IPS-NIHi7 (cell line): ENCODE measurements at regions not wholly inside any gene's neighbourhood (a gene's known extent, or its start where the extent isn't known, plus 50 kb on each side); places are given as distances from the start of the nearest gene placed in this dataset.

ENCODE experiments used
- DNase-seq: peaks from one replicate; pipeline ENCODE4 v3.0.0; 2012; ENCODE audit warnings: mixed read lengths; ENCODE audit errors: extremely low spot score

DNA sequence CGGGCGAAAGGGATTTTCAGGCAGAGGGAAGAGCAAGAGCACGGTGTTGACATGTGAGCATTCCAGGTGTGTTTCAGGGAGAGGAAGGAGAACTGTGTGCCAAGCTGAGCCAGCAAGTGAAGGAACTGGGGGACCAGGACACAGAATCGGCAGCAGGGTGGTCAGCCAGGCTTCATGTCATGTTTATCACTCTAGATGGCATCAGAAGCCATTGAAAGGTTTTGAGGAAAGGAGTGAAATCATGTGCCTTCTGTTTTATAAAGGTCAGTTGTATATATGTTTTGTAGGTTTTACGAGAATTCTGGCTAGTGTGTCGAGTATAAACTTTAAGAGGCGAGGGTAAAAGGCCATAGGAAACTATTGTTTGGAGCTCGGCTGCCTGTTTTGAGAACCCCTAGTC is 682.3 kb downstream of the TRIML1 start:
- DNase-seq: peak; percentile 14

DNA sequence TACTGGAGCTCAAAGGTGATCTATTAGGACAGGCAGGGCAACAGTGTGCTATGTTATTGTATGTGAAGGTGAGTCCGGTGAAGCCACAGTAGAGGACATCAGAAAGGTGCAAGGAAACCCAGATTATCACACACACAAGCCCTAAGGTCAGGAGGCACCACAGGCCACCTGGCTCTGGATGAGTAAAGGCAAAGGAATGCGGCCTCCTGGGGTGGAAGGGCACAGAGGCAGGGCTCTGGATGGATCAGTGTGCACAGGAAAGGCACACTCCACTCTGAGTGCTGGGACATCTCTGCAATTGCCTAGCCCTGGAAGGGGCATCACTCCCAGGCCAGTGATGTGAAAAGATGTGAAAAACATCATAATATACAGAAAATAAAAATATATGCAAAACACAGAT is 683.5 kb downstream of the TRIML1 start:
- DNase-seq: peak; percentile 72

DNA sequence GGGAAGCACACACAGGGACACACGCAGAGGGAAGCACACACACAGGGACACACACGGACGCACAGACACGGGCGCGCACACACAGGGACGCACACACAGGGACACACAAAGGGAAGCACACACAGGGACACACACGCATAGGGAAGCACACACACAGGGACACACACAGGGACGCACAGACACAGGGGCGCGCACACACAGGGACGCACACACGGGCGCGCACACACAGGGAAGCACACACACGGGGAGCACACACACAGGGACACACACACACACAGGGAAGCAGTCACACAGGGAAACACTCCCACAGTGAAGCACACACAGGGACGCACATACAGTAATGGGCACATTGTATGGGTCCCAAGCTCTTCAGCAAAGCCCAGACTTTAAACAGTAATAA is 685.3 kb downstream of the TRIML1 start:
- no peak for DNase-seq

DNA sequence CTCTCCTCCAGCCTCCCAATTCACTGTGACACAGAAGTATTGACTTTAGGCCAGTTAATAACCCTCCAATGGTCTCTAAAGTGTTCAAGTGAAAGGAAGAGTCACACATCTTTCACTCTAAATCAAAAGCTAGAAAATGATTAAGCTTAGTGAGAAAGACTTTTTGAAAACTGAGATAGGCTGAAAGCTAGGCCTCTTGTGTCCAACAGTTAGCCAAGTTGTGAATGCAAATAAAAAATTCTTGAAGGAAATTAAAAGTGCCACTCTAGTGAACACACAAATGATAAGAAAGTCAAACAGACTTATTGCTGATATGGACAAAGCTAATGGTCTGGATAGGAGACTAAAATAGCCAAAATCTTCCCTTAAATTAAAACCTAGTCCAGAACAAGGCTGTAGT is 687.2 kb downstream of the TRIML1 start:
- no peak for DNase-seq

DNA sequence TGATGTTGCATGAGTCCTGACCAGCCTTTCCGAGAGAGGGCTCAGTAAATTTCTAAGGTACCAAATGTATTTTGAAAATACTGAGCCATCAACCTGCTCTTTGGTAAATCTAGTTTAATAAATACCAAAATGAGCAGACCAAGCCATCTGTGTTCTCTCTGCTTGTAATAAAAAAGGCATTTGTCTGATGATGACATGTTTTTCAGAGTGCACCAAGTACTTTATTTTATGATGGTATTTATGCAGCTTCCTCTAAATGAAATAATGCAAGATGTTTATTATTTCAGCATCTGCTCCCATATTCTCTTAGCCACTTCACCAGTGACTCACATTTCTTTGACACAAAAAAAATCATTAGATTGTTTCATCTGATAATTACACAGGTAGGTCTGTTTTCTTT is 700.5 kb downstream of the TRIML1 start:
- DNase-seq: no peak

DNA sequence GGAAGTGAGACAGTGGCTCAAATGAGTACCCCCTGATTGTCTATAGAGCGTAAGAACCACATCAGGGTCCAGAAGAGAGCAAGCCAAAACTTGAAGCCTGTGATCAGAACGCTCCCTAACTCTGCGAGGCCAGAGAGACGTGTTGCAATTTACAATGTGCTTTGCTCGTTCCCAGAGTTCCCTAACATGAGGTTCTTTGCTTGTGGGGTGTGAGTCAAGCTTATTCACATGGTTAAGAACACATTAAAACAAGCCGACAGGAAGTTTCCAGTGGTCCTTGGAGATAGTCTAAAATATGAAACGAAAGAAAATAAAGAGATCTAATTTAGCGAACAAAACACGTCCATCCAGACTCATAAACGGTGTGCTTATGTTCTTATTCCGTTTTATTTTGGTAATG is 702.3 kb downstream of the TRIML1 start:
- no peak for DNase-seq

DNA sequence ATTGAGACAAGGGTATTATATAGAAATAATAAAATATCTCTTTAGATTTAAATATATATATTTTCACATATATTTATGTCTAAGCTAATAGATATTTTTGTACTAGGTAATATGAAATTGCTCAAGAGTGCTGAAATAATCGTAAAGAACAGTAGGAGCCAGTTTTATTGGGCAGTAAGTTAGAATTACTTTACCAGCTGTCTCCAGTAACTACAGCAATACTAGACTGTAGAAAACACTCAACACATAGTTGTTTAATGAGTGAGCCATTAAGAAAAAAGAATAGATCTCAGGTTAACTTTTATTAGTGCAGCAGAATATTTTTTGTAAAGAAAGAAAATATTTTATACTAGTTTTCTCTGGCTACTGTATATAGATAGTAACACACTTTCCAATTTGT is 715.2 kb downstream of the TRIML1 start:
- no peak for DNase-seq

DNA sequence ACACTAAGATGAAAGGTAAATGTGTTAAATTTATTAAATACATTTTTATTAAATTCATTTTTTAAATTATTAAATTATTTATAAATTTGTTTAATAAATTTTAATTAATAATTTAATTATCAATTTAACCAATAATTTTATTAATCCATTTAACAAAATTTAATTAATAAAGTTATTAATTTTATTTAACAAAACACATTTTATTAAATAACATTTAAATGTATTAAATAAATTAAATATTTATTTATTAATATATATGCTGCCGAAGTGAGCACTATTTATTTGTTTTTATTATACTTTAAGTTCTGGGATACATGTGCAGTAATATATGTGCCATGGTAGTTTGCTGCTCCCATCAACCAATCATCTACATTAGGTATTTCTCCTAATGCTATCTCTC is 719.5 kb downstream of the TRIML1 start:
- DNase-seq: no peak

DNA sequence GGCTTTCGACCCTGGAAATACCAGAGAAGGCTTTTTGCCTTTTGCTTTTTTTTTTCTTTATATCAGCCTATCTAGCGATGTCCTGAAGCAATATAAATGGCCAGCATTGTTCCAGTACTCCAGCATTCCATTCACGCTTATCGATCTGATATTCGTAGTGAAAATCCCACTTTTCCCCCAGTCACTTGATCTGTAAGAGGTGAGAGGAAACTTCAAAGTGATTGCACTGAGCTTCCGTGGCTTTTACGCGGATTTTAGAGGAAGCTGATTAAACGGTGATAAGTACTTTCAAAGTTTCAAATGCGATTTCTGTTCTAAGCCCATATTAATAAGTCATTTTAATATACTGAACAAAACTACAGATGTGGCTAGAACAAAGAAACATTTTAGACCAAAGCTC is 725.5 kb downstream of the TRIML1 start:
- DNase-seq: no peak

DNA sequence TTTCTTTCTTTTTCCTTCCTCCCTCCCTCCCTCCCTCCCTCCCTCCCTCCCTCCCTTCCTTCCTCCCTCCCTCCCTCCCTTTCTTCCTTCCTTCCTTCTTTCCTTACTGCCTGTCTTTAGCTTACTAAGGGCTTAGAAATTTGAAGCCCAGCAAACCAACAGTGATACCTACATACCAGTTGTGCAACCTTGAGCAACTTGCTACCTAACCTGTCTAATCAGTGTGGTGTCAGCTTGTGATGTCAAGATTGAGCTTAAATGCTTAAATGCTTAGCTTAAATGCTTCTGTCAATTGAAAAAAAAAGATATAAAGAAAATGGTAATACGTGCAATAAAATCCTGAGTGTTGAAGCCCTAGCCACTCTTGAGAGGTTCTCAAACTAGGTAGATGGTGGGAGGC is 728.6 kb downstream of the TRIML1 start:
- DNase-seq: no peak

DNA sequence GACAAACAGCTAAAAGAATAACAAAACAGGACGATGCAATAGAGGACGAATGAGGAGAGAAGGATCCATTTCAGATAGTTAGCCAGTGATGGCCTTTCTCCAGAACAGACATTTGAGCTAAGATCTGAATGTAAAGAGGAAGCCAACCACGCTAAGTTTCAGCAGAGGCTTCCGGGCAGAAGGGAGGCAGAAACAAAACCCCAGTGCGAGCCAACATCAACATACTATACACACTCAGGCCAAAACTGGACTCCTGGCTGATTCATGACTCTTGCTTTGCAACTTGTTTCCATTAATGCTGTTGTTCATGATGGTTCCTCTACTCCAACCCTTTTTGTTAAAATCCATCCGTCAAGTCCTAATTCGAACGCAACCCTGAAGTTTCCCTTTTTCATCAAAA is 730.3 kb downstream of the TRIML1 start:
- DNase-seq: no peak

DNA sequence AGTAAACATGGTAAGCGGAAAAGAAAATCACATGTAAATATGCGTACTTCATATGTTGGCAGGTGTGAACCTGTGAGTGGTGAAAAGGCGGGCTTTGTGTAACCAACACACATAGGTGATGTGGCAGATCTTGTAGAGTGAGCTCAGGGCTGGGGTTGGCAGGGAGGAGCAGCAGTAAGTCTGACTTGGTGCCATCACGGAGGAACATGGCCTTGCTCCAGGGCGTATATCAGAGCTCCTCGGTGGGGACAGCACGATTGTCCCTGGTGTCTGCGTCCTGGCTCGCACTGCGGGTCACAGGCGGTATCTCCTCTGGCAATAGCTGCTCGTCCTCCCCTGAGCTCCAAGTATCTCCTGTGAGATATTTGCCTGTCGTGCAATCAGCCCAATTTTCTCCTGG is 733.6 kb downstream of the TRIML1 start:
- no peak for DNase-seq

DNA sequence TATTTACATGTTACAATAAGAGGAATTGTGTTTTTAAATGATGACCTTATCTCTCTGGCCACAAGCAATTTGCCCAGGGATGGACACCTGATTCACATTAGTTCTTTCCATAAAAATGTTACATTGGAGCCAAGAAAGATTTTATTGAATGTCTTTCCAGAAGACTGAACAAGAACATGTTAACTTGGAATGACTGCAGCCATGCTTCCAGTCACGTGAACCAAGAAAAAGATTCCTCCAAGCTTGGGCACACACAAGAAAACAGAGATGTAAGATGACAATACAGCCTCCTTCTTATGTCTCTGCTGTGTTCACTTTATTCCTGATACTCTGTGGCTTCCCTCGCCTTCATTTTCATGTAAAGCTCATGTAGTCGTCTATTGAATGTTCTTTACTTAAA is 737.6 kb downstream of the TRIML1 start:
- no peak for DNase-seq

DNA sequence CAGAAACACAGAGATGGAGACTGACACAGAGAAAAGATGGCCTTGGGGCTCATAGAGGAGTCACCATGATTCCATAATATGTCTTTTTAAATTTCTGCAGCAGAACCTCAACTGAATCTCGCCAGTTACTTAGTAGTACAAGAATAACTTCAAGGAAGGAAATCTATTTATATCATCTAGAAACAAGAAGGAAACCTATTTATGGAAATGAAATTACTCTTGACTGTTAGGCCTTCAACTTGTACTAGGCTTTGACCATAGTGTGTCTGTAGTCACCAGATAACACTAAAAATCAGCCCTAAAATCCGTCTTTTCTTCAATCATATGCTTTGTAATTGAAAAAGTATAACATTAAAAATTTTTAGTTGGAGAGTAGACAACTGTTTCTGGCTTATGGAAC is 740.4 kb downstream of the TRIML1 start:
- no peak for DNase-seq

DNA sequence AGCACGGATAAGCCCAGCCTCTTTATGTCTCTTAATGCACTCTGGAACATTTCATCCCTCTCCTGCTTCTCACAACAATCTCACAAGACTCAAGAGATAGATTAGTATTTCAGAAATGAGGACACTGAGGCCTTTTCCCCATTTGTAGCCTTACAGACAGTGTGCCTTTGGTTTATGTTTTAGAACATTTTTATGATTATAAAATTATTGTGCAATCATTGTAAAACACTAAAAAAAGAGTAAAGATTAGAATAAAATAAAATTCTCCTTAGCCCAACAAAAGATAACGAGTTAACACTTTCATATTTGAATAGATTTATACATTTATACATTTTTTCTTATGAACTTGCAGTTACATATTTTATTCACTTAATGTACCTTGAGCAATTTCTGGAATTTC is 748.7 kb downstream of the TRIML1 start:
- no peak for DNase-seq

DNA sequence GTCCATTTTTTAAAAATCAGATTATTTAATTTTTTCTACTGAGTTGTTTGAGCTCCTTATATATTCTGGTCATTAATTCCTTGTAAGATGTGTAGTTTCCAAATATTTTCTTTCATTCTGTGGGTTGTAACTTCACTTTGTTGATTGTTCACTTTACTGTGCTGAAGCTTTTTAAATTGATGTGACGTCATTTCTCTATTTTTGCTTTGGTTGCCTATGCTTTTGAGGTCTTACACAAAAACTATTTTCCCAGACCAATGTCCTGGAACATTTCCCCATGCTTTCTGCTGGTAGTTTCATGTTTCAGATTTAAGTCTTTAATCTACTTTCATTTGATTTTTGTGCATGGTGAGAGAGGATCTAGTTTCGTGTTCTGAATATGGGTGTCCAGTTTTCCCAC is 753.6 kb downstream of the TRIML1 start:
- no peak for DNase-seq

DNA sequence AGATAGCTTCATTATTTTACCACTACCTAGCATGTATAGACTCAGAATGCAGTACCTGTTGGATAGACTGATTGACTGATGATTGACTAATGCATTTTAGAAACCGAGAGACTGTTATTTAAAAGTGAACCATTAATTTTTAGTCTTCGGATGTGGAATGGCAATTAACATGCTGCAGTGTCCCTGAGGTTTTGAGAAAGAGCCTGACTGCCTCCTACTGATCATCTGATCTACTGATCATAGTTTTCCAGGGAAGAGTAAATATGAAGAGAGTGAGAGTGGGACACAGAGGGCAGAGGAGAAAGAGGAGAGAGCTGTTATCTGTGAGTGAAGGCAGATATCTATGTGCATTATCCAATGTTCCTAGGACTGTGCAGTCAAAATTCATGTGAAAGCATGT is 764.7 kb downstream of the TRIML1 start:
- DNase-seq: no peak

DNA sequence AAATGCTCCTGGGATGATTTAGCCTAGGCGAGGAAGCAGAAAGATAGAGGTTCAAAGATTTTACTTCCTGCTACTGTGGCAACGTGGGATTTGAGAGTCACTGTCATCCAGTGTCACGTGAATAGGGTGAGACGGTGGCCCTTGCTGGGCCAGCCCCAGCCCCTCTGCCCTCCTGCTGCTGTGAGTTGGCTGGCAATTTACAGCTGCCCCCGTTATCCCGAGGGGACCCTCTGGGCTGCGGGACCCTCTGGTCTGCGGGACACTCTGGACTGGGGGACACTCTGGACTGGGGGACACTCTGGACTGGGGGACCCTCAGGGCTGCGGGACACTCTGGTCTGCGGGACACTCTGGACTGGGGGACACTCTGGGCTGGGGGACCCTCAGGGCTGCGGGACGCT is 765.4 kb downstream of the TRIML1 start:
- no peak for DNase-seq

DNA sequence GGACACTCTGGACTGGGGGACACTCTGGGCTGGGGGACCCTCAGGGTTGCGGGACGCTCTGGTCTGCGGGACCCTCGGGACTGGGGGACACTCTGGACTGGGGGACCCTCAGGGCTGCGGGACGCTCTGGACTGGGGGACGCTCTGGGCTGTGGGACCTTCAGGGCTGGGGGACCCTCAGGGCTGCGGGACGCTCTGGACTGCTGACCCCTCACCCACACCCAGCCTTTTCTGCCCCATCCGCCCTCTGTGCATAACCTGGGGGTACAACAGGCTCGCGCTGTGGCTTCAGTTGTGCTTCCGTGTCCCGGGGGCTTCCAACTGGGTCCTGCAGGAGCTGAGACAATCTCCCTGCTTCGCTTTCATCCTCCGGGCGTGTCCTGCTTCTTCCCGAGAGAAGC is 766.0 kb downstream of the TRIML1 start:
- DNase-seq: no peak

DNA sequence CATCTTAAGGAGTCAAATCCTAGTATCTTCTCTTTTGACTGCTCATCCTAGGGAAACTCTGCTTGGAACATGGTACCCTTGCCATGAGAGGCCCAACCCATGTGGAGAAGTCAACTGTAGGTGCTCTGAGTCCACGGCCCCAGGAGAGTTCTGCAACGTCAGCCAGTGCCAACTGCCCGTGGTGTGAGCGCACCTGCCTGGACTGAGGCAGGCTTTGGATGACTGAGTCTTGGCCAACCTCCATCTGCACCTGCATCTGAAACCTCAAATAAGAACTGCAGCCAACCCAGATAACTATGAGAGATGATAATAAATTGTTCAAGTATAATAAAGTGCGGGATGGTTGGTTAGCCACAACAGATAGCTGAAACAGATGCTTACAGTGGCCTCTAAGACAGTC is 772.0 kb downstream of the TRIML1 start:
- no peak for DNase-seq

DNA sequence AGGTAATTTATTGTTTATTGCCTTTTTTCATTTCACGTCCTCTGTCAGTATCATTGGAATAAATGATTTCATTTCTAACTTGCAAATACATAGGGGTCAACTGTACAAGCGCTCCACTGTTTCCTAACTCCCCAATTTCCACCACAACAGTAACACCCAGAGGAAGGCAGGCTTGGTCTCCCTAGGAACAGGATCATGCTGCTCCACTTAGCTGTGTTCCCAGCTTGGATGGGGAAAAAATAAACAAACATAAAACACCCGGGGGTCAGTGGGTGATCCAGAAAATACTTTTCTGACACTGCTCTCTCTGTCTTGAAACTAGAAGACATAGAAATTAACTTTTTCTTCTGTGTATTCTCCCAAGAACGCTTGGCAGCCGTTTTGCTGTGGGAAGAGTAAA is 772.5 kb downstream of the TRIML1 start:
- DNase-seq: no peak

DNA sequence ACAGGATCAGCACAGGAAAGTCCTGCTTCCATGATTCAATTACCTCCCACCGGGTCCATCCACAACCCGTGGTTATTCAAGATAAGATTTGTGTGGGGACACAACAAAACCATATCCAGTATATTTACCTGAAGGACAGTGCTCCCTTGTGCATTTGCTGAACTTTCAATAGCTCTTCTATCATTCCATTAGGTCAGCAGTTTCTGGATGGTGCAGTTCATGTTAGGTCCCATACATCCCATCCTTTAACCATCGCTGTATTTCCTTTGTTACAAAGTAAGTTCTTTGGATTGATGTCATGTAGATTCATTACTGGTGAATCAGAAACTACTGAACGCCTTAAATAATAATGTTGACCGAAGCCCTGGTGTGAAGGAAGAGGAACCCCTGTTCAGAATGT is 775.9 kb downstream of the TRIML1 start:
- DNase-seq: no peak

DNA sequence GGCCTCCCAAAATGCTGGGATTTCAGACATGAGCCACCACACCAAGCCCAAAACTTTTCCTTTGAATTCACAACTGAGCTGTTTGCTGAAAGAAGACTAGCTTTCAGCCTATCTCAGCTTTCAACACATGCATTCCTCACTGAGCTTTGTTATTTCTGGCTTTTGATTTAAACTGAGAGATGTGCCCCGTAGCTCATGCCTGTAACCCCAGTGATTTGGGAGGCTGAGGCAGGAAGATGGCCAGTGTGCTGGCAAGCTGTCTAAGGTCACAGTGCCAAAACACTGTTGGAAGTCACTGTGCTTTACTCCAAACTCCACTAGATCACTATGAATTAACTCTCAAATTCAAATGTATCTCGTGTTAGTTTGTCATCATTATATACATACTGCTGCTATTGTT is 779.5 kb downstream of the TRIML1 start:
- no peak for DNase-seq

DNA sequence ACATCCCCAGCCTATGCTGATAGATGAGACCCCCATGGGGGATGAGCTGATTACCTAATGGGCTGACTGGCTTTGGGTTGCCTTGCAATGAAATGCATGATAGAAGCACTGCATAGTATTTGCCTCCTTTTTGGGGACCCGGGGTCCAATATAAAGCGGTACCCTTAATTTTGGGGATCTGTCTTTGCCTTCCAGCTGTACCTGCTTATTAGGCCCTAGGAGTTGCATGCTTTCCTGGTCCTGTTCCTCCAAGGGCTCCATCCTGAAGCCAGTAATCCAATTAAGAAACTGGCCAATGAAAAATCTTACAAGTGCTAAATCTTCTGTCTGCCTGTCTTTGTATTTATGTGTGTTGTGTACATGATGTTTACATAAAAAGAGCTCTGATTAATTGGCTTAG is 791.6 kb downstream of the TRIML1 start:
- no peak for DNase-seq

DNA sequence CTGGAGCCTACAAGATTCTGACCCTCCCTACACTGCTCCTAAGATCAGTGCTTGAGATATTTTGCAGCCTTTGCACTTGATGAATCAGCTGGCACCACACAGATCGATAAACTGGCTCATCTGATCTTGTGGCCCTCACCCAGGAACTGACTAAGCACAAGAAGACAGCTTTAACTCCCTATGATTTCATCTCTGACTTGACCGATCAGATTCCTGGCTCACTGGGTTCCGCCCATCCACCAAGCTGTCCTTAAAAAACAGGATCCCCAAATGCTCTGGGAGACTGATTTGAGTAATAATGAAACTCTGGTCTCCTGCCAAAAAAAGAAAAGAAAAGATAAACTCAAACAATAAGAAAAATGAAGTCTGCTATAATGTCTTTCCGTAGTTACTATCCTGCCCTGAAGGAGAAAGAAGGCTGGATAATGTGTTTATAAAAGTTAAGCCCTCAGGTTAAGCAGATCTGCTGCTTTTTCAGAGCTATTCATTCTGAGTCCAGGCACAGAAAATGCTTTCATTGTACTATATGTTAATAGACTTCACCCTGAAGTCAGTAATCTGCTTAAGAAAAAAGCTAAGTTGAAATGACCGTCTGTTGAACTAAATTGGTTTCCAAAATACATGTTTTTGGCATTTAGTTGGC is 795.2 kb downstream of the TRIML1 start:
- DNase-seq: no peak
